GM12874 (cell line): ENCODE measurements at regions not wholly inside any gene's neighbourhood (a gene's known extent, or its start where the extent isn't known, plus 50 kb on each side); places are given as distances from the start of the nearest gene placed in this dataset.

Experiments used
- CTCF ChIP-seq: IDR thresholded peaks from 2 replicates; pipeline ENCODE4 v1.5.1; 2011; ENCODE audit warnings: low read depth, mild to moderate bottlenecking, control low read depth, low read length, moderate library complexity; ENCODE audit not compliant: insufficient read depth

- TF ChIP-seq CTCF = no peak
Observed at GRCh38 chr17:65467156-65467555, 94.3 kb downstream of the AXIN2 start.

GRCh38 chr17:65466547-65466946 is 94.9 kb downstream of the AXIN2 start:
- no peak for TF ChIP-seq CTCF

GRCh38 chr17:65463242-65463641 is 98.2 kb downstream of the AXIN2 start:
- no peak for TF ChIP-seq CTCF

GRCh38 chr17:65459677-65460347 is 101.6 kb downstream of the AXIN2 start:
- no peak for TF ChIP-seq CTCF

GRCh38 chr17:65457635-65458257 is 103.7 kb downstream of the AXIN2 start:
- no peak for TF ChIP-seq CTCF

GRCh38 chr17:65457183-65457582 is 104.3 kb downstream of the AXIN2 start:
- no peak for TF ChIP-seq CTCF

- TF ChIP-seq CTCF = no peak
Observed at GRCh38 chr17:65456368-65457151, 104.9 kb downstream of the AXIN2 start.
